ENCODE measurements at regions not wholly inside any gene's neighbourhood (a gene's known extent, or its start where the extent isn't known, plus 50 kb on each side); places are given as distances from the start of the nearest gene placed in this dataset.

- H3F3A ChIP-seq (ENCODE audit: insufficient read depth, low read length) = no peaks in the 10 kb centered on the region
These were observed 246.9 kb downstream of the RPS24 start for GRCh38 chr10:78280604-78281003.

GRCh38 chr10:78281627-78282026 is 248.0 kb downstream of the RPS24 start:
- no peak overlapping the region for H3K27ac ChIP-seq (ENCODE audit: low read depth, low read length, poor library complexity, severe bottlenecking)
- H3K4me2 ChIP-seq (ENCODE audit: low read length) = no peak overlapping the region
- H4K20me1 ChIP-seq (ENCODE audit: insufficient read depth, low read length) = no peaks in the 10 kb centered on the region
- no peaks in the 10 kb centered on the region for H3K27me3 ChIP-seq (ENCODE audit: insufficient read depth, low read length)
- TF ChIP-seq EZH2 (IDR thresholded peaks at IDR 0.05; ENCODE audit: borderline replicate concordance, low read length) (no peak), CTCF (IDR thresholded peaks at IDR 0.05; ENCODE audit: low read length) (no peak)
- H3K9me2 ChIP-seq (ENCODE audit: low read depth, low read length) = no peaks in the 10 kb centered on the region
- H2AFZ ChIP-seq (ENCODE audit: low read length) = no peak overlapping the region
- no peak overlapping the region for H3K4me3 ChIP-seq (ENCODE audit: low read depth, low read length, poor library complexity, severe bottlenecking)
- no peaks in the 10 kb centered on the region for H3K9me3 ChIP-seq (ENCODE audit: low read length)
- no peaks in the 10 kb centered on the region for H3K79me2 ChIP-seq (ENCODE audit: insufficient read depth, low read length)
- H3F3A ChIP-seq (ENCODE audit: insufficient read depth, low read length) = no peaks in the 10 kb centered on the region
- H3K9ac ChIP-seq (ENCODE audit: low read length) = no peak overlapping the region
- no peaks in the 10 kb centered on the region for H3K4me1 ChIP-seq (ENCODE audit: insufficient read depth, low read length, severe bottlenecking)
- no peaks in the 10 kb centered on the region for H3K36me3 ChIP-seq (ENCODE audit: insufficient read depth, low read length)

More at GRCh38 chr10:78280604-78281003, 246.9 kb downstream of the RPS24 start:
- Histone ChIP-seq H3K4me1 (ENCODE audit: insufficient read depth, low read length, severe bottlenecking) (no peaks in the 10 kb centered on the region), H3K4me2 (ENCODE audit: low read length) (no peak overlapping the region), H3K9me3 (ENCODE audit: low read length) (no peaks in the 10 kb centered on the region), H3K9me2 (ENCODE audit: low read depth, low read length) (no peaks in the 10 kb centered on the region), H3K9ac (ENCODE audit: low read length) (no peak overlapping the region), H3K4me3 (ENCODE audit: low read depth, low read length, poor library complexity, severe bottlenecking) (no peak overlapping the region), H3K36me3 (ENCODE audit: insufficient read depth, low read length) (no peaks in the 10 kb centered on the region), H3K27me3 (ENCODE audit: insufficient read depth, low read length) (no peaks in the 10 kb centered on the region), H2AFZ (ENCODE audit: low read length) (no peak overlapping the region), H4K20me1 (ENCODE audit: insufficient read depth, low read length) (no peaks in the 10 kb centered on the region), H3K79me2 (ENCODE audit: insufficient read depth, low read length) (no peaks in the 10 kb centered on the region), H3K27ac (ENCODE audit: low read depth, low read length, poor library complexity, severe bottlenecking) (no peak overlapping the region)
- TF ChIP-seq EZH2 (IDR thresholded peaks at IDR 0.05; ENCODE audit: borderline replicate concordance, low read length) (no peak), CTCF (IDR thresholded peaks at IDR 0.05; ENCODE audit: low read length) (no peak)

- Histone ChIP-seq H3K9me3 (ENCODE audit: low read length) (no peaks in the 10 kb centered on the region), H3K27me3 (ENCODE audit: insufficient read depth, low read length) (no peaks in the 10 kb centered on the region), H3K9ac (ENCODE audit: low read length) (no peak overlapping the region), H3K79me2 (ENCODE audit: insufficient read depth, low read length) (no peaks in the 10 kb centered on the region), H3K4me1 (ENCODE audit: insufficient read depth, low read length, severe bottlenecking) (no peaks in the 10 kb centered on the region), H3K36me3 (ENCODE audit: insufficient read depth, low read length) (no peaks in the 10 kb centered on the region), H3K4me2 (ENCODE audit: low read length) (no peak overlapping the region), H3K27ac (ENCODE audit: low read depth, low read length, poor library complexity, severe bottlenecking) (no peak overlapping the region), H2AFZ (ENCODE audit: low read length) (no peak overlapping the region), H4K20me1 (ENCODE audit: insufficient read depth, low read length) (no peaks in the 10 kb centered on the region), H3K4me3 (ENCODE audit: low read depth, low read length, poor library complexity, severe bottlenecking) (no peak overlapping the region), H3F3A (ENCODE audit: insufficient read depth, low read length) (no peaks in the 10 kb centered on the region), H3K9me2 (ENCODE audit: low read depth, low read length) (no peaks in the 10 kb centered on the region)
- no peak for TF ChIP-seq EZH2 (IDR thresholded peaks at IDR 0.05; ENCODE audit: borderline replicate concordance, low read length)
These were observed 249.5 kb downstream of the RPS24 start for GRCh38 chr10:78283069-78283682.

GRCh38 chr10:78284381-78284780 is 250.7 kb downstream of the RPS24 start:
- TF ChIP-seq CTCF (IDR thresholded peaks at IDR 0.05; ENCODE audit: low read length) (no peak), EZH2 (IDR thresholded peaks at IDR 0.05; ENCODE audit: borderline replicate concordance, low read length) (no peak)

More at GRCh38 chr10:78284381-78284780, 250.7 kb downstream of the RPS24 start:
- H3K9me2 ChIP-seq (ENCODE audit: low read depth, low read length) = no peaks in the 10 kb centered on the region
- H3F3A ChIP-seq (ENCODE audit: insufficient read depth, low read length) = no peaks in the 10 kb centered on the region
- no peaks in the 10 kb centered on the region for H3K27me3 ChIP-seq (ENCODE audit: insufficient read depth, low read length)
- H4K20me1 ChIP-seq (ENCODE audit: insufficient read depth, low read length) = no peaks in the 10 kb centered on the region
- no peaks in the 10 kb centered on the region for H3K9me3 ChIP-seq (ENCODE audit: low read length)
- H2AFZ ChIP-seq (ENCODE audit: low read length) = no peak overlapping the region
- H3K4me3 ChIP-seq (ENCODE audit: low read depth, low read length, poor library complexity, severe bottlenecking) = no peak overlapping the region
- no peaks in the 10 kb centered on the region for H3K79me2 ChIP-seq (ENCODE audit: insufficient read depth, low read length)
- no peak overlapping the region for H3K27ac ChIP-seq (ENCODE audit: low read depth, low read length, poor library complexity, severe bottlenecking)
- no peaks in the 10 kb centered on the region for H3K36me3 ChIP-seq (ENCODE audit: insufficient read depth, low read length)
- no peak overlapping the region for H3K4me2 ChIP-seq (ENCODE audit: low read length)
- H3K9ac ChIP-seq (ENCODE audit: low read length) = no peak overlapping the region
- no peaks in the 10 kb centered on the region for H3K4me1 ChIP-seq (ENCODE audit: insufficient read depth, low read length, severe bottlenecking)
